ENCODE measurements at regions not wholly inside any gene's neighbourhood (a gene's known extent, or its start where the extent isn't known, plus 50 kb on each side); places are given as distances from the start of the nearest gene placed in this dataset.
"Not testable (repeated sequence)": the region's sequence is repeated elsewhere in the genome, so short reads cannot be mapped to it uniquely, and the experiment has no call there.

- Mint-ChIP-seq H3K27me3 (no peaks in the 10 kb centered on the region), H3K4me1 (ENCODE audit: low read depth) (peaks cover 5% of the 10 kb centered on the region), H3K4me3 (no peak overlapping the region), H3K27ac (no peak overlapping the region), H3K36me3 (ENCODE audit: low read depth) (no peaks in the 10 kb centered on the region), H3K9me3 (no peaks in the 10 kb centered on the region)
- intact Hi-C loops (cut with micrococcal nuclease), result no loop called here
These were observed 161.5 kb downstream of the NRIP1 start for GRCh38 chr21:14903172-14903865.

- intact Hi-C loops (cut with micrococcal nuclease), result no loop called here
- no peak overlapping the region for H3K27ac Mint-ChIP-seq
These were observed 163.3 kb downstream of the NRIP1 start for GRCh38 chr21:14901482-14901958.

DNA sequence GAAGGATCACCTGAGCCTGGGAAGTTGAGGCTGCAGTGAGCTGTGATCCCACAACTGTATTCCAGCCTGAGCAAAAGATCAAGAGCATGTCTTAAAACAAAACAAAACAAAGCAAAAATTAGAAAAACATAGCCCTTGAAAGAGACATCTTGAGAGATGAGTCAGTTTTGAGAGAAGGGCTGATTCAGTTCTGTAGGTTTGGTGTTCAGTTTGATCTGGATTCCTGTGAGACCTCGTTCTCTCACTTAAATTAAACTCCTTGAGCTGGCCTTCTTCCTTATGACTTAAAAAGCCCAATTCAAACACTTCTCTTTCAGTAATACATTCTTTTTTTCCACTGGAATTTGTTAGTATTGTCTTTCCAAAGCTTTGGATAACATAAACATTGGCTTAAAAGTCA lies 164.2 kb downstream of the NRIP1 start:
- peaks cover 5% of the 10 kb centered on the region for H3K4me1 Mint-ChIP-seq (ENCODE audit: low read depth)
- no peaks in the 10 kb centered on the region for H3K27me3 Mint-ChIP-seq
- intact Hi-C loops (cut with micrococcal nuclease), result no loop called here
- no peaks in the 10 kb centered on the region for H3K36me3 Mint-ChIP-seq (ENCODE audit: low read depth)
- H3K9me3 Mint-ChIP-seq, result no peaks in the 10 kb centered on the region
- H3K27ac Mint-ChIP-seq, result peak overlapping the region; percentile 60
- H3K4me3 Mint-ChIP-seq, result no peak overlapping the region

More at GRCh38 chr21:14901482-14901958, 163.3 kb downstream of the NRIP1 start:
- H3K4me3 Mint-ChIP-seq, result no peak overlapping the region
- no peaks in the 10 kb centered on the region for H3K36me3 Mint-ChIP-seq (ENCODE audit: low read depth)
- peaks cover 5% of the 10 kb centered on the region for H3K4me1 Mint-ChIP-seq (ENCODE audit: low read depth)
- no peaks in the 10 kb centered on the region for H3K9me3 Mint-ChIP-seq
- no peaks in the 10 kb centered on the region for H3K27me3 Mint-ChIP-seq

GRCh38 chr21:14900058-14900457 lies 164.7 kb downstream of the NRIP1 start:
- Mint-ChIP-seq H3K9me3 (no peaks in the 10 kb centered on the region), H3K27ac (peak overlapping the region; percentile 60), H3K27me3 (no peaks in the 10 kb centered on the region), H3K4me1 (ENCODE audit: low read depth) (peaks cover 5% of the 10 kb centered on the region), H3K36me3 (ENCODE audit: low read depth) (no peaks in the 10 kb centered on the region), H3K4me3 (no peak overlapping the region)
- intact Hi-C loops (cut with micrococcal nuclease), result no loop called here

DNA sequence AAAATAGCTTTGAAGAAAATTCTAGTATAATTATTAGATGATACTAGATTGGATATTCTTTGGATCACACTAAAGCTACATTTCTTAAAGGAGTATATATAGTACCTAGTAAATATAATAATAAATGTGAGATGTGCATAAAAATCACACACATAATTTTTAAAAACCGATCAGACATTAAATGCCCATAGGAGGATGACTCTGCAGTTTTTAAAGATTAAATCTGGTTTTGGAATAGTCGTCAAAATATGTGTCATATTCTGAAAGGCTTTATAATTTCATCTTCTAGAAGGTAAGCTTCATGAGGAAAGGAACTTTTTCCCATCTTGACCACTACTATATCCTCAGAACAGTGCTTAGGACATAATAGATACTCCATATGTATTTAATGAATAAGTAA lies 169.0 kb downstream of the NRIP1 start:
- no peaks in the 10 kb centered on the region for H3K27me3 Mint-ChIP-seq
- no peaks in the 10 kb centered on the region for H3K36me3 Mint-ChIP-seq (ENCODE audit: low read depth)
- H3K4me3 Mint-ChIP-seq, result no peak overlapping the region
- intact Hi-C loops (cut with micrococcal nuclease), result no loop called here
- no peaks in the 10 kb centered on the region for H3K9me3 Mint-ChIP-seq
- peaks cover 6% of the 10 kb centered on the region for H3K4me1 Mint-ChIP-seq (ENCODE audit: low read depth)
- H3K27ac Mint-ChIP-seq, result no peak overlapping the region

DNA sequence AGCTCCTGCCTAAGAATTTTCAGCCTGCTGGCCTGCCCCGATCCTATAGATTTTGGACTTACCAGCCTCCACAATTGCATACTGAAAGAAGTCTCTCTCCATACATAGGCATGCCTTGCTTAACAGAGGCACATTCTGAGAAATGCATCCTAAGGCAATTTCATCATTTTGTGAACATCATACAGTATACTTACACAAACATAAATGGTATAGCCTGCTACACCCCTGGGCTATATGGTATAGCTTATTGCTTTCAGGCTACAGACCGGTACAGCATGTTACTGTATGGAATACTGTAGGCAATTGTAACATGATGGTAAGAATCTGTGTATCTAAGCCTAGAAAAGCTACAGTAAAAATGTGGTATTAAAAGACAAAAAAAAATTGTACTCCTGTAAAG lies 174.7 kb downstream of the NRIP1 start:
- no peaks in the 10 kb centered on the region for H3K27me3 Mint-ChIP-seq
- peaks cover 18% of the 10 kb centered on the region for H3K4me1 Mint-ChIP-seq (ENCODE audit: low read depth)
- no peak overlapping the region for H3K27ac Mint-ChIP-seq
- no peaks in the 10 kb centered on the region for H3K9me3 Mint-ChIP-seq
- no peak overlapping the region for H3K4me3 Mint-ChIP-seq
- intact Hi-C loops (cut with micrococcal nuclease), result no loop called here
- no peaks in the 10 kb centered on the region for H3K36me3 Mint-ChIP-seq (ENCODE audit: low read depth)

- no peaks in the 10 kb centered on the region for H3K36me3 Mint-ChIP-seq (ENCODE audit: low read depth)
These were observed 175.6 kb downstream of the NRIP1 start for GRCh38 chr21:14889080-14889810.

GRCh38 chr21:14888202-14888601 lies 176.6 kb downstream of the NRIP1 start:
- no peak overlapping the region for H3K4me3 Mint-ChIP-seq
- no peaks in the 10 kb centered on the region for H3K9me3 Mint-ChIP-seq
- H3K27me3 Mint-ChIP-seq, result no peaks in the 10 kb centered on the region
- intact Hi-C loops (cut with micrococcal nuclease), result no loop called here
- H3K27ac Mint-ChIP-seq, result no peak overlapping the region
- peaks cover 18% of the 10 kb centered on the region for H3K4me1 Mint-ChIP-seq (ENCODE audit: low read depth)
- no peaks in the 10 kb centered on the region for H3K36me3 Mint-ChIP-seq (ENCODE audit: low read depth)

More at GRCh38 chr21:14889080-14889810, 175.6 kb downstream of the NRIP1 start:
- H3K4me1 Mint-ChIP-seq (ENCODE audit: low read depth), result peaks cover 18% of the 10 kb centered on the region
- intact Hi-C loops (cut with micrococcal nuclease), result no loop called here
- no peaks in the 10 kb centered on the region for H3K9me3 Mint-ChIP-seq
- H3K4me3 Mint-ChIP-seq, result no peak overlapping the region
- no peak overlapping the region for H3K27ac Mint-ChIP-seq
- H3K27me3 Mint-ChIP-seq, result no peaks in the 10 kb centered on the region

GRCh38 chr21:14886001-14886400 lies 178.8 kb downstream of the NRIP1 start:
- Mint-ChIP-seq H3K4me1 (ENCODE audit: low read depth) (peaks cover 13% of the 10 kb centered on the region), H3K36me3 (ENCODE audit: low read depth) (no peaks in the 10 kb centered on the region), H3K27ac (no peak overlapping the region), H3K4me3 (no peak overlapping the region), H3K27me3 (no peaks in the 10 kb centered on the region), H3K9me3 (no peaks in the 10 kb centered on the region)
- intact Hi-C loops (cut with micrococcal nuclease), result no loop called here

GRCh38 chr21:14883351-14883750 lies 181.4 kb downstream of the NRIP1 start:
- Mint-ChIP-seq H3K9me3 (no peaks in the 10 kb centered on the region), H3K27ac (no peak overlapping the region), H3K36me3 (ENCODE audit: low read depth) (no peaks in the 10 kb centered on the region), H3K27me3 (no peaks in the 10 kb centered on the region), H3K4me1 (ENCODE audit: low read depth) (peaks cover 27% of the 10 kb centered on the region), H3K4me3 (no peak overlapping the region)
- intact Hi-C loops (cut with micrococcal nuclease), result no loop called here

GRCh38 chr21:14882545-14882944 lies 182.3 kb downstream of the NRIP1 start:
- H3K27ac Mint-ChIP-seq; intact Hi-C loops (cut with micrococcal nuclease); H3K4me3 Mint-ChIP-seq; H3K9me3 Mint-ChIP-seq; H3K36me3 Mint-ChIP-seq (ENCODE audit: low read depth); H3K27me3 Mint-ChIP-seq: not testable (repeated sequence)
- H3K4me1 Mint-ChIP-seq (ENCODE audit: low read depth), result peaks cover 35% of the 10 kb centered on the region

GRCh38 chr21:14881863-14882499 lies 182.8 kb downstream of the NRIP1 start:
- no peak overlapping the region for H3K27ac Mint-ChIP-seq
- intact Hi-C loops (cut with micrococcal nuclease), result no loop called here
- no peaks in the 10 kb centered on the region for H3K9me3 Mint-ChIP-seq
- H3K4me3 Mint-ChIP-seq, result no peak overlapping the region
- H3K27me3 Mint-ChIP-seq, result no peaks in the 10 kb centered on the region
- no peaks in the 10 kb centered on the region for H3K36me3 Mint-ChIP-seq (ENCODE audit: low read depth)
- peaks cover 38% of the 10 kb centered on the region for H3K4me1 Mint-ChIP-seq (ENCODE audit: low read depth)

DNA sequence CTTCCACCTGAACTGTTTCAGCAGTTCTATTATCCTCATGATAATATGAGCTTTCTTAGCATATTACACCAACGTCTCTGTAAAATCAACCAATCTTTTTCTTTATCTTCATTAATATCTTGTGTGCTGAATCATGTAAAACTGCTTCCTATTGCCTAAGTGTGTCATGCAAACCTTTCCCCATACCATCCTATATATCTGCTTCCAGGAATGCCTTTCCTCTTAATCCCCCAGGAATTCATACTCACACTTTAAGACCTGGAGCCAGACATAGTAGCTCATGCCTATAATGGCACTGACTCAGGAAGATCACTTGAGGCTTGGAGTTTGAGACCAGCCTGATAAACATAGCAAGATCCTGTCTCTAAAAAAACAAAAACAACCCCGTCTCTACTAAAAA lies 183.9 kb downstream of the NRIP1 start:
- no peak overlapping the region for H3K27ac Mint-ChIP-seq
- H3K36me3 Mint-ChIP-seq (ENCODE audit: low read depth), result no peaks in the 10 kb centered on the region
- no peaks in the 10 kb centered on the region for H3K9me3 Mint-ChIP-seq
- H3K4me1 Mint-ChIP-seq (ENCODE audit: low read depth), result peaks cover 48% of the 10 kb centered on the region
- H3K27me3 Mint-ChIP-seq, result peaks cover 6% of the 10 kb centered on the region
- intact Hi-C loops (cut with micrococcal nuclease), result no loop called here
- no peak overlapping the region for H3K4me3 Mint-ChIP-seq

DNA sequence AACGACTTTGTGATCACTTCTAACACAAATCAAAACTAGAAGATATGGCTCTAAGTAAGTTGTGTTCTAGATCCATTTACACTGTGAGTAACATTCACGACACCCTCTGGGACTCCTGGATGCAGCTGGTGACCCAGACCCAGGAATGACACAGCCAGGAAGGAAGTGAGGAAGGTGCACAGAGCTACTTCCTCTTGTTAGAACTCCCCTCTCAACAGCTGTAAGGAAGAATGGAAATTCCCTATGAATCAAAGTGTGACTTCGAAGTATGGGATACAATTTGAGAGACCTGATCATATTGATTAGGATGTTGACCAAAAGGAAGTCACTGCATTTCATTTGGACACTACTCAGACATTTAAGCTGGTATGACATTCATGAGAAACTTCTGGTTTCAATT lies 185.3 kb downstream of the NRIP1 start:
- H3K4me3 Mint-ChIP-seq, result no peak overlapping the region
- no peaks in the 10 kb centered on the region for H3K36me3 Mint-ChIP-seq (ENCODE audit: low read depth)
- intact Hi-C loops (cut with micrococcal nuclease), result loop anchor here (10.0 kb wide), 1 partner anchor 805 kb away; no protein-coding TSS in a partner anchor
- peaks cover 10% of the 10 kb centered on the region for H3K27me3 Mint-ChIP-seq
- peaks cover 48% of the 10 kb centered on the region for H3K4me1 Mint-ChIP-seq (ENCODE audit: low read depth)
- peak overlapping the region; percentile 1 for H3K27ac Mint-ChIP-seq
- no peaks in the 10 kb centered on the region for H3K9me3 Mint-ChIP-seq

Measured in dendritic cell treated with granulocyte-macrophage colony-stimulating factor and Interleukin-4, amounts not matched to agents 40 ng/mL and 50 ng/mL, for 4 days (primary cell).